ENCODE measurements at regions not wholly inside any gene's neighbourhood (a gene's known extent, or its start where the extent isn't known, plus 50 kb on each side); places are given as distances from the start of the nearest gene placed in this dataset.

GRCh38 chr4:137129845-137130244 lies 402.4 kb downstream of the PCDH18 start:
- Histone ChIP-seq H3K27ac (ENCODE audit: low read depth, low read length) (no peak overlapping the region), H3K9me3 (ENCODE audit: control insufficient read depth, insufficient read depth, low read length) (no peaks in the 10 kb centered on the region), H3K4me3 (ENCODE audit: low read depth, low read length) (no peak overlapping the region), H3K27me3 (ENCODE audit: control insufficient read depth, insufficient read depth, low read length) (no peaks in the 10 kb centered on the region)
- CTCF ChIA-PET = interaction anchor here (1.0 kb wide), 1 partner anchor 1045 kb away, joined by 3 read pairs; no protein-coding TSS in a partner anchor
- POLR2A ChIA-PET = no interaction called here
- DNase-seq (ENCODE audit: low read depth, low spot score) = no peak
- no peak for TF ChIP-seq CTCF (IDR thresholded peaks at IDR 0.05; ENCODE audit: low read depth, low read length)

GRCh38 chr4:137129441-137129840 lies 402.9 kb downstream of the PCDH18 start:
- no peaks in the 10 kb centered on the region for H3K9me3 ChIP-seq (ENCODE audit: control insufficient read depth, insufficient read depth, low read length)
- no peak overlapping the region for H3K27ac ChIP-seq (ENCODE audit: low read depth, low read length)
- peak; percentile 18 for DNase-seq (ENCODE audit: low read depth, low spot score)
- POLR2A ChIA-PET = no interaction called here
- no peak overlapping the region for H3K4me3 ChIP-seq (ENCODE audit: low read depth, low read length)
- TF ChIP-seq CTCF (IDR thresholded peaks at IDR 0.05; ENCODE audit: low read depth, low read length) = no peak
- CTCF ChIA-PET = no interaction called here
- no peaks in the 10 kb centered on the region for H3K27me3 ChIP-seq (ENCODE audit: control insufficient read depth, insufficient read depth, low read length)

GRCh38 chr4:137125011-137125410 lies 407.3 kb downstream of the PCDH18 start:
- Histone ChIP-seq H3K27ac (ENCODE audit: low read depth, low read length) (no peak overlapping the region), H3K27me3 (ENCODE audit: control insufficient read depth, insufficient read depth, low read length) (no peaks in the 10 kb centered on the region), H3K9me3 (ENCODE audit: control insufficient read depth, insufficient read depth, low read length) (no peaks in the 10 kb centered on the region), H3K4me3 (ENCODE audit: low read depth, low read length) (peak overlapping the region; percentile 20)
- CTCF ChIA-PET = interaction anchor here (0.6 to 2.5 kb wide), 28 partner anchors 9 to 1746 kb away, joined by 3 to 19 read pairs (median 4); no protein-coding TSS in a partner anchor
- TF ChIP-seq CTCF (IDR thresholded peaks at IDR 0.05; ENCODE audit: low read depth, low read length) = no peak
- POLR2A ChIA-PET = interaction anchor here (0.5 to 1.2 kb wide), 2 partner anchors 393 to 400 kb away, joined by 3 to 4 read pairs; no protein-coding TSS in a partner anchor
- DNase-seq (ENCODE audit: low read depth, low spot score) = no peak

GRCh38 chr4:137124278-137124932 lies 407.9 kb downstream of the PCDH18 start:
- peak; percentile 44 for DNase-seq (ENCODE audit: low read depth, low spot score)
- no peaks in the 10 kb centered on the region for H3K9me3 ChIP-seq (ENCODE audit: control insufficient read depth, insufficient read depth, low read length)
- no peak overlapping the region for H3K27ac ChIP-seq (ENCODE audit: low read depth, low read length)
- no peaks in the 10 kb centered on the region for H3K27me3 ChIP-seq (ENCODE audit: control insufficient read depth, insufficient read depth, low read length)
- ChIA-PET CTCF (interaction anchor here (0.6 to 2.5 kb wide), 45 partner anchors 8 to 1556 kb away, joined by 3 to 19 read pairs (median 4); no protein-coding TSS in a partner anchor), POLR2A (interaction anchor here (1.2 kb wide), 1 partner anchor 400 kb away, joined by 4 read pairs; no protein-coding TSS in a partner anchor)
- H3K4me3 ChIP-seq (ENCODE audit: low read depth, low read length) = peak overlapping the region; percentile 20
- peak; percentile 76 for TF ChIP-seq CTCF (IDR thresholded peaks at IDR 0.05; ENCODE audit: low read depth, low read length)

- ChIA-PET CTCF (interaction anchor here (0.5 to 2.5 kb wide), 3 partner anchors 10 to 968 kb away, joined by 3 to 13 read pairs (median 5); no protein-coding TSS in a partner anchor), POLR2A (no interaction called here)
- H3K27ac ChIP-seq (ENCODE audit: low read depth, low read length) = no peak overlapping the region
- H3K9me3 ChIP-seq (ENCODE audit: control insufficient read depth, insufficient read depth, low read length) = no peaks in the 10 kb centered on the region
- H3K4me3 ChIP-seq (ENCODE audit: low read depth, low read length) = no peak overlapping the region
- no peaks in the 10 kb centered on the region for H3K27me3 ChIP-seq (ENCODE audit: control insufficient read depth, insufficient read depth, low read length)
- no peak for TF ChIP-seq CTCF (IDR thresholded peaks at IDR 0.05; ENCODE audit: low read depth, low read length)
- no peak for DNase-seq (ENCODE audit: low read depth, low spot score)
Observed at GRCh38 chr4:137122876-137123275, 409.4 kb downstream of the PCDH18 start.
